Tongue (tissue), 1 donor: ENCODE measurements at regions not wholly inside any gene's neighbourhood (a gene's known extent, or its start where the extent isn't known, plus 50 kb on each side); places are given as distances from the start of the nearest gene placed in this dataset.

Experiments used
- DNase-seq: peaks from one replicate; pipeline ENCODE4 v3.0.0-alpha.2; 2015

DNA sequence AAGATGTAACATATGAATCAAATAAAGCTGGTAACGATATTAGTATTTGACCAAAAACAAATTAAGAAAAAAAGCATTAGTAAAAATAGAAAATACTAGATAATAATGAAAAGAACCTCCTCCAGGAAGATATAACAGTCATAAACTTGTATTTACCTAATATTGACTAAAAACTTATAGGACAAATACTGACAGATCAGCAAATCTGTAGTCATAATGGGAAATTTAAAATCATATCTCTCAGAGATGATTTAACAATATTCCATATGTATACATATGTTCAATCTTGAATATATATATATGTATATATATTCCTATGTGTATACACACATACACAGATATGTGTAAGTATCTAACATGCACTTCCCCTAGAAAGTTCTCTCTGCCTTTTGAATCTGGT lies 52.0 kb upstream of the FGGY start:
- DNase-seq, result no peak
